Chondrocyte (in vitro differentiated cells): ENCODE measurements at regions not wholly inside any gene's neighbourhood (a gene's known extent, or its start where the extent isn't known, plus 50 kb on each side); places are given as distances from the start of the nearest gene placed in this dataset.
"Not testable (repeated sequence)": the region's sequence is repeated elsewhere in the genome, so short reads cannot be mapped to it uniquely, and the experiment has no call there.

Experiments used
- DNase-seq: peaks from one replicate; pipeline ENCODE4 v3.0.0; 2021; ENCODE audit warnings: mixed read lengths, low spot score
- H3K27ac Mint-ChIP-seq: one replicate; pipeline ENCODE4 v1.8.0; 2021; ENCODE audit warnings: mild to moderate bottlenecking, moderate library complexity, mixed read lengths; ENCODE audit not compliant: unreplicated experiment
- H3K27me3 Mint-ChIP-seq: 2 replicates; pipeline ENCODE4 v1.8.0; 2021; ENCODE audit warnings: low read depth, mixed read lengths
- H3K36me3 Mint-ChIP-seq: 2 replicates; pipeline ENCODE4 v1.8.0; 2021; ENCODE audit warnings: low read depth, mixed read lengths
- H3K4me1 Mint-ChIP-seq: 2 replicates; pipeline ENCODE4 v1.8.0; 2021; ENCODE audit warnings: low read depth, mild to moderate bottlenecking, mixed read lengths
- H3K4me3 Mint-ChIP-seq: one replicate; pipeline ENCODE4 v1.8.0; 2021; ENCODE audit warnings: mild to moderate bottlenecking, moderate library complexity, mixed read lengths; ENCODE audit not compliant: unreplicated experiment
- H3K9me3 Mint-ChIP-seq: 2 replicates; pipeline ENCODE4 v1.8.0; 2021; ENCODE audit warnings: low read depth, mixed read lengths
- CTCF ChIP-seq: fragments of 200-600 bp; sonication (generic); IDR thresholded peaks from 2 replicates; pipeline ENCODE4 v1.5.0; 2021; ENCODE audit warnings: antibody characterized with exemption, mild to moderate bottlenecking, moderate library complexity

- H3K27me3 Mint-ChIP-seq: no peaks in the 10 kb centered on the region
- TF ChIP-seq CTCF: no peak
- H3K9me3 Mint-ChIP-seq: peaks cover 3% of the 10 kb centered on the region
- DNase-seq: no peak
- H3K27ac Mint-ChIP-seq: no peak overlapping the region
- no peaks in the 10 kb centered on the region for H3K36me3 Mint-ChIP-seq
- H3K4me1 Mint-ChIP-seq: no peaks in the 10 kb centered on the region
- H3K4me3 Mint-ChIP-seq: no peak overlapping the region
Measured at GRCh38 chr5:102107865-102108264, 188.2 kb downstream of the SLCO4C1 start.

GRCh38 chr5:102106599-102106998, 189.5 kb downstream of the SLCO4C1 start:
- Mint-ChIP-seq H3K9me3 (no peaks in the 10 kb centered on the region), H3K36me3 (no peaks in the 10 kb centered on the region), H3K27me3 (no peaks in the 10 kb centered on the region), H3K27ac (no peak overlapping the region), H3K4me3 (no peak overlapping the region), H3K4me1 (no peaks in the 10 kb centered on the region)
- no peak for TF ChIP-seq CTCF
- no peak for DNase-seq

- Mint-ChIP-seq H3K36me3 (no peaks in the 10 kb centered on the region), H3K27ac (no peak overlapping the region), H3K4me1 (no peaks in the 10 kb centered on the region), H3K9me3 (peaks cover 6% of the 10 kb centered on the region), H3K4me3 (no peak overlapping the region), H3K27me3 (no peaks in the 10 kb centered on the region)
- no peak for TF ChIP-seq CTCF
- no peak for DNase-seq
Measured at GRCh38 chr5:102099766-102100331, 196.2 kb downstream of the SLCO4C1 start.

GRCh38 chr5:102099083-102099482, 197.0 kb downstream of the SLCO4C1 start:
- not testable (repeated sequence) for H3K36me3 Mint-ChIP-seq, H3K4me3 Mint-ChIP-seq, H3K27ac Mint-ChIP-seq, H3K27me3 Mint-ChIP-seq, DNase-seq, H3K9me3 Mint-ChIP-seq, H3K4me1 Mint-ChIP-seq

- H3K27ac Mint-ChIP-seq, DNase-seq, H3K36me3 Mint-ChIP-seq, H3K4me3 Mint-ChIP-seq, H3K9me3 Mint-ChIP-seq, H3K27me3 Mint-ChIP-seq, H3K4me1 Mint-ChIP-seq: not testable (repeated sequence)
Measured at GRCh38 chr5:102098606-102099005, 197.5 kb downstream of the SLCO4C1 start.

- Mint-ChIP-seq H3K4me1 (no peaks in the 10 kb centered on the region), H3K36me3 (no peaks in the 10 kb centered on the region), H3K4me3 (no peak overlapping the region), H3K9me3 (no peaks in the 10 kb centered on the region), H3K27ac (no peak overlapping the region), H3K27me3 (peaks cover 7% of the 10 kb centered on the region)
- no peak for DNase-seq
- TF ChIP-seq CTCF: peak; percentile 29
Measured at GRCh38 chr5:102090770-102091169, 205.3 kb downstream of the SLCO4C1 start.
